DND-41 (cell line): ENCODE measurements at regions not wholly inside any gene's neighbourhood (a gene's known extent, or its start where the extent isn't known, plus 50 kb on each side); places are given as distances from the start of the nearest gene placed in this dataset.

Experiments
- ATAC-seq: fragments of 200-7000 bp; cut with Tn5 transposase; 3 replicates; pipeline ENCODE4 v1.9.1; 2021; ENCODE audit warnings: low read depth; ENCODE audit not compliant: insufficient read depth
- DNase-seq: peaks from one replicate; pipeline ENCODE4 v3.0.0-alpha.2; 2020
- H2AFZ ChIP-seq: 2 replicates; pipeline ENCODE4 v1.6.0; 2012; ENCODE audit warnings: low read depth, low read length
- H3K27ac ChIP-seq: 2 replicates; pipeline ENCODE4 v1.5.1; 2012; ENCODE audit warnings: low read length, inconsistent platforms
- H3K27me3 ChIP-seq: fragments of 200-600 bp; sonication (generic); 2 replicates; pipeline ENCODE4 v1.6.0; 2012; ENCODE audit warnings: low read length, mild to moderate bottlenecking, inconsistent platforms; ENCODE audit not compliant: insufficient read depth, poor library complexity
- H3K36me3 ChIP-seq: 2 replicates; pipeline ENCODE4 v1.5.1; 2012; ENCODE audit warnings: low read length, inconsistent platforms; ENCODE audit not compliant: insufficient read depth
- H3K4me1 ChIP-seq: 2 replicates; pipeline ENCODE4 v1.5.1; 2012; ENCODE audit warnings: mild to moderate bottlenecking, low read length; ENCODE audit not compliant: insufficient read depth
- H3K4me2 ChIP-seq: 2 replicates; pipeline ENCODE4 v1.6.0; 2012; ENCODE audit warnings: mild to moderate bottlenecking, moderate library complexity, low read length, inconsistent platforms; ENCODE audit not compliant: insufficient read depth
- H3K4me3 ChIP-seq, 2 experiments: fragments of 200-600 bp in 1 of 2; shearing (Covaris generic) in 1 of 2; 2 replicates each; pipeline ENCODE4 v1.5.1; 2012 to 2016; ENCODE audit warnings: inconsistent platforms in 2 of 2, low read length in 2 of 2, mild to moderate bottlenecking in 2 of 2, low read depth in 1 of 2, moderate library complexity in 1 of 2
- H3K79me2 ChIP-seq: 2 replicates; pipeline ENCODE4 v1.6.0; 2012; ENCODE audit warnings: low read length, inconsistent platforms; ENCODE audit not compliant: insufficient read depth
- H3K9ac ChIP-seq: 2 replicates; pipeline ENCODE4 v1.6.0; 2012; ENCODE audit warnings: low read depth, mild to moderate bottlenecking, inconsistent platforms, low read length, moderate library complexity
- H3K9me3 ChIP-seq: 2 replicates; pipeline ENCODE4 v1.5.1; 2012; ENCODE audit warnings: low read length, moderate library complexity, mild to moderate bottlenecking, inconsistent platforms; ENCODE audit not compliant: insufficient read depth, severe bottlenecking
- H4K20me1 ChIP-seq: 2 replicates; pipeline ENCODE4 v1.6.0; 2012; ENCODE audit warnings: low read length; ENCODE audit not compliant: insufficient read depth
- EZH2 ChIP-seq: IDR thresholded peaks from 3 replicates; pipeline ENCODE4 v1.6.1; 2012; ENCODE audit warnings: borderline replicate concordance, low read depth, mild to moderate bottlenecking, moderate library complexity, low read length, inconsistent platforms; ENCODE audit not compliant: severe bottlenecking
- TF ChIP-seq, protein P1 (sequence below): IDR thresholded peaks from 2 replicates; pipeline ENCODE4 v1.5.1; 2012; ENCODE audit warnings: borderline replicate concordance, low read length, moderate library complexity, mild to moderate bottlenecking; ENCODE audit not compliant: poor library complexity, severe bottlenecking; ENCODE audit errors: extremely low read depth

GRCh38 chr9:81266674-81267073 lies 422.7 kb downstream of the TLE1 start:
- no peak for ATAC-seq
- no peak for DNase-seq
- no peaks in the 10 kb centered on the region for H3K4me1 ChIP-seq
- no peak overlapping the region for H3K4me3 ChIP-seq
- no peak overlapping the region for H3K27ac ChIP-seq
- no peak overlapping the region for H3K9ac ChIP-seq
- no peaks in the 10 kb centered on the region for H3K79me2 ChIP-seq
- no peak overlapping the region for H3K4me2 ChIP-seq
- H4K20me1 ChIP-seq: no peaks in the 10 kb centered on the region
- no peak overlapping the region for H2AFZ ChIP-seq
- no peaks in the 10 kb centered on the region for H3K36me3 ChIP-seq
- no peaks in the 10 kb centered on the region for H3K27me3 ChIP-seq
- TF ChIP-seq, protein P1, sequence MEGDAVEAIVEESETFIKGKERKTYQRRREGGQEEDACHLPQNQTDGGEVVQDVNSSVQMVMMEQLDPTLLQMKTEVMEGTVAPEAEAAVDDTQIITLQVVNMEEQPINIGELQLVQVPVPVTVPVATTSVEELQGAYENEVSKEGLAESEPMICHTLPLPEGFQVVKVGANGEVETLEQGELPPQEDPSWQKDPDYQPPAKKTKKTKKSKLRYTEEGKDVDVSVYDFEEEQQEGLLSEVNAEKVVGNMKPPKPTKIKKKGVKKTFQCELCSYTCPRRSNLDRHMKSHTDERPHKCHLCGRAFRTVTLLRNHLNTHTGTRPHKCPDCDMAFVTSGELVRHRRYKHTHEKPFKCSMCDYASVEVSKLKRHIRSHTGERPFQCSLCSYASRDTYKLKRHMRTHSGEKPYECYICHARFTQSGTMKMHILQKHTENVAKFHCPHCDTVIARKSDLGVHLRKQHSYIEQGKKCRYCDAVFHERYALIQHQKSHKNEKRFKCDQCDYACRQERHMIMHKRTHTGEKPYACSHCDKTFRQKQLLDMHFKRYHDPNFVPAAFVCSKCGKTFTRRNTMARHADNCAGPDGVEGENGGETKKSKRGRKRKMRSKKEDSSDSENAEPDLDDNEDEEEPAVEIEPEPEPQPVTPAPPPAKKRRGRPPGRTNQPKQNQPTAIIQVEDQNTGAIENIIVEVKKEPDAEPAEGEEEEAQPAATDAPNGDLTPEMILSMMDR: no peak
- no peak for TF ChIP-seq EZH2
- H3K9me3 ChIP-seq: no peaks in the 10 kb centered on the region

- H3K27ac ChIP-seq: no peak overlapping the region
Measured at GRCh38 chr9:81266086-81266485, 423.3 kb downstream of the TLE1 start.

GRCh38 chr9:81264516-81264915 lies 424.8 kb downstream of the TLE1 start:
- H3K27ac ChIP-seq: no peak overlapping the region
- DNase-seq (no peak), ATAC-seq (no peak)
- H4K20me1 ChIP-seq: no peaks in the 10 kb centered on the region
- no peaks in the 10 kb centered on the region for H3K27me3 ChIP-seq
- TF ChIP-seq, protein P1: no peak
- TF ChIP-seq EZH2: no peak
- H3K9ac ChIP-seq: no peak overlapping the region
- H3K4me1 ChIP-seq: no peaks in the 10 kb centered on the region
- H3K9me3 ChIP-seq: no peaks in the 10 kb centered on the region
- H3K79me2 ChIP-seq: no peaks in the 10 kb centered on the region
- H3K4me2 ChIP-seq: no peak overlapping the region
- H3K4me3 ChIP-seq: no peak overlapping the region
- no peak overlapping the region for H2AFZ ChIP-seq
- no peaks in the 10 kb centered on the region for H3K36me3 ChIP-seq

More at GRCh38 chr9:81266086-81266485, 423.3 kb downstream of the TLE1 start:
- Histone ChIP-seq H3K27me3 (no peaks in the 10 kb centered on the region), H2AFZ (no peak overlapping the region), H3K4me2 (no peak overlapping the region), H3K4me1 (no peaks in the 10 kb centered on the region), H3K9ac (no peak overlapping the region), H3K79me2 (no peaks in the 10 kb centered on the region), H3K4me3 (no peak overlapping the region), H3K9me3 (no peaks in the 10 kb centered on the region), H3K36me3 (no peaks in the 10 kb centered on the region), H4K20me1 (no peaks in the 10 kb centered on the region)
- DNase-seq: no peak
- no peak for TF ChIP-seq EZH2
- TF ChIP-seq, protein P1: no peak
- ATAC-seq: no peak

- Histone ChIP-seq H3K79me2 (no peaks in the 10 kb centered on the region), H3K27ac (no peak overlapping the region), H3K27me3 (no peaks in the 10 kb centered on the region), H3K4me1 (no peaks in the 10 kb centered on the region), H3K36me3 (no peaks in the 10 kb centered on the region), H3K4me2 (no peak overlapping the region), H3K4me3 (no peak overlapping the region), H4K20me1 (no peaks in the 10 kb centered on the region), H3K9me3 (no peaks in the 10 kb centered on the region), H3K9ac (no peak overlapping the region), H2AFZ (no peak overlapping the region)
- no peak for DNase-seq
- TF ChIP-seq EZH2: no peak
- TF ChIP-seq, protein P1: no peak
- no peak for ATAC-seq
Measured at GRCh38 chr9:81259896-81260295, 429.5 kb downstream of the TLE1 start.
